Endothelial cell of umbilical vein (primary cell): ENCODE measurements at regions not wholly inside any gene's neighbourhood (a gene's known extent, or its start where the extent isn't known, plus 50 kb on each side); places are given as distances from the start of the nearest gene placed in this dataset.

Experiments used
- BruUV-seq: library from RNA; stranded (reverse); fragments of 400-500 nt; replicated peaks from 2 replicates; lab custom pipeline; 2021; lab: Mats Ljungman, UMichigan
- CTCF ChIA-PET: fragments of 300-600, 350-600 bp; sonication (Branson Sonifier 250); formaldehyde crosslinking; loops from one replicate; lab custom pipeline; 2021; ENCODE audit warnings: antibody characterized with exemption, inconsistent platforms; lab: Charles Lee
- POLR2A ChIA-PET: fragments of 300-600, 350-600 bp; sonication (Branson Sonifier 250); formaldehyde crosslinking; loops from one replicate; lab custom pipeline; 2021; ENCODE audit warnings: antibody characterized with exemption, inconsistent platforms; lab: Charles Lee
- DNase-seq: peaks from one replicate; pipeline ENCODE4 v3.0.0-alpha.2; 2011; ENCODE audit warnings: low read depth, low spot score
- FAIRE-seq: peaks from 2 replicates; lab custom pipeline; 2011; peaks lifted over from hg19 to GRCh38; lab: Jason Lieb, UNC
- H2AFZ ChIP-seq: 2 replicates; pipeline ENCODE4 v1.6.0; 2012; ENCODE audit warnings: low read depth, low read length, control low read depth, inconsistent platforms
- H3K27ac ChIP-seq: 2 replicates; pipeline ENCODE4 v1.5.1; 2011; ENCODE audit warnings: low read depth, mild to moderate bottlenecking, control low read depth, low read length, moderate library complexity; ENCODE audit not compliant: insufficient read depth
- H3K27me3 ChIP-seq, 2 experiments: 2 replicates each; pipeline versions ENCODE4 v1.6.0 to v1.6.1; 2011; ENCODE audit warnings: low read length in 2 of 2, mixed read lengths in 1 of 2; ENCODE audit not compliant: control insufficient read depth in 2 of 2, insufficient read depth in 2 of 2
- H3K36me3 ChIP-seq, 2 experiments: 2 replicates in 1 of 2; 3 replicates in 1 of 2; pipeline ENCODE4 v1.5.1; 2011; ENCODE audit warnings: low read length in 2 of 2, mild to moderate bottlenecking in 1 of 2, moderate library complexity in 1 of 2; ENCODE audit not compliant: control insufficient read depth in 2 of 2, insufficient read depth in 2 of 2; ENCODE audit errors: extremely low read depth in 1 of 2
- H3K4me1 ChIP-seq: 3 replicates; pipeline ENCODE4 v1.5.1; 2011; ENCODE audit warnings: mild to moderate bottlenecking, low read length; ENCODE audit not compliant: control insufficient read depth, insufficient read depth; ENCODE audit errors: extremely low read depth
- H3K4me2 ChIP-seq: 2 replicates; pipeline ENCODE4 v1.6.1; 2011; ENCODE audit warnings: low read length, control low read depth, mixed read lengths; ENCODE audit not compliant: insufficient read depth
- H3K4me3 ChIP-seq, 3 experiments: fragments of 200-600 bp in 1 of 3; sonication (generic), shearing (Covaris generic) in 1 of 3; replicated peaks in 1 of 3; 2 replicates each; pipeline ENCODE4 v1.5.1; 2011 to 2016; ENCODE audit warnings: control low read depth in 3 of 3, low read length in 3 of 3, mild to moderate bottlenecking in 2 of 3, inconsistent platforms in 1 of 3, low read depth in 1 of 3, moderate library complexity in 1 of 3; ENCODE audit not compliant: insufficient read depth in 1 of 3
- H3K79me2 ChIP-seq: 2 replicates; pipeline ENCODE4 v1.6.0; 2012; ENCODE audit warnings: low read length, inconsistent platforms; ENCODE audit not compliant: control insufficient read depth, insufficient read depth
- H3K9ac ChIP-seq: replicated peaks from 2 replicates; pipeline ENCODE3; 2011; ENCODE audit warnings: low read length, control low read depth; ENCODE audit not compliant: insufficient read depth; ENCODE audit errors: extremely low read depth
- H3K9me1 ChIP-seq: replicated peaks from 3 replicates; pipeline ENCODE4 v1.6.0; 2011; ENCODE audit warnings: mild to moderate bottlenecking, low read length; ENCODE audit not compliant: control insufficient read depth, insufficient read depth; ENCODE audit errors: extremely low read depth
- H3K9me3 ChIP-seq: replicated peaks from 2 replicates; pipeline ENCODE4 v1.5.1; 2012; ENCODE audit warnings: low read length, inconsistent platforms; ENCODE audit not compliant: control insufficient read depth, insufficient read depth
- H4K20me1 ChIP-seq: replicated peaks from 2 replicates; pipeline ENCODE3; 2011; ENCODE audit warnings: mild to moderate bottlenecking, low read length; ENCODE audit not compliant: control insufficient read depth, insufficient read depth; ENCODE audit errors: extremely low read depth
- EZH2 ChIP-seq: IDR thresholded peaks from 2 replicates; pipeline ENCODE4 v1.6.1; 2012; ENCODE audit warnings: borderline replicate concordance, low read depth, mild to moderate bottlenecking, moderate library complexity, low read length, inconsistent platforms; ENCODE audit not compliant: severe bottlenecking
- GATA2 ChIP-seq: IDR thresholded peaks from 2 replicates; pipeline ENCODE4 v1.7.0; 2011; ENCODE audit warnings: low read depth, mild to moderate bottlenecking, moderate library complexity, mixed read lengths, low read length; ENCODE audit not compliant: insufficient read length, insufficient read depth
- JUN ChIP-seq: IDR thresholded peaks from 2 replicates; pipeline ENCODE4 v1.6.1; 2011; ENCODE audit warnings: borderline replicate concordance, low read depth; ENCODE audit not compliant: insufficient read length, insufficient read depth
- POLR2A ChIP-seq: IDR thresholded peaks from 2 replicates; pipeline ENCODE4 v1.6.1; 2012; ENCODE audit warnings: low read depth, mild to moderate bottlenecking, control low read depth, low read length
- dilution Hi-C: fragments of 300-500 bp; cut with MboI; formaldehyde crosslinking; loops from one replicate; pipeline ENCODE4 v1.15.0; 2019; ENCODE audit warnings: low sequenced_read_pairs; ENCODE audit not compliant: extremely low pct_ligation_motif_present
- intact Hi-C: fragments of 100-400 bp; cut with micrococcal nuclease; formaldehyde crosslinking; loops from one replicate; pipeline ENCODE4 v1.10.0; 2022
- TF ChIP-seq, protein P1 (sequence below), 2 donors: IDR thresholded peaks; 1 replicate in 1 of 2; 2 replicates in 1 of 2; pipeline ENCODE4 v1.5.1; 2011; ENCODE audit warnings: low read length in 2 of 2, mild to moderate bottlenecking in 2 of 2, moderate library complexity in 2 of 2, control low read depth in 1 of 2, inconsistent platforms in 1 of 2, low read depth in 1 of 2; ENCODE audit not compliant: insufficient read depth in 1 of 2; ENCODE audit errors: extremely low read depth in 1 of 2

DNA sequence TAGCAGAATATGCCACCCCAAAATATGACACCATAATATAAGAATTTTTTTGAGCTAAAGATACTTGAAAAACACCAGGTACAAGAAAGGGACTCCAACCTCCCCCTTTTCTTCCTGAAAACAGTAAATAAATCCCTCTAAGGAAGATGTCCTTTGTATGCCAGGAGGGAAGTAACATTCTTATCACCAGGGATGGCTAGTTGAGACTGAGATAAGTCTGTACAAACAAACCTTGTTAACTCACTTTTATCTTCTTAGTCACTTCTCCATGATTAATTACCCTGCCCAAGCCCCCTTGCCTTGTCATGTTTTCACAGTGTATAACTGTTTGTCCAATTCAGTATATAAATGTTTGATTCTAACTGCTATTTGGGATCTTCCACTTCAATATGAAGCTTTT is 888.0 kb downstream of the PCDH18 start:
- H3K9ac ChIP-seq: no peak overlapping the region
- no peaks in the 10 kb centered on the region for H3K79me2 ChIP-seq
- no peaks in the 10 kb centered on the region for H4K20me1 ChIP-seq
- H3K4me3 ChIP-seq: no peak overlapping the region
- BruUV-seq: no TSS peak
- TF ChIP-seq JUN: no peak
- peak; percentile 69 for TF ChIP-seq GATA2
- no peak for TF ChIP-seq EZH2
- no peaks in the 10 kb centered on the region for H3K9me1 ChIP-seq
- peak; percentile 60 for FAIRE-seq
- H3K4me1 ChIP-seq: peaks cover 13% of the 10 kb centered on the region
- H3K27ac ChIP-seq: peak overlapping the region; percentile 17
- intact Hi-C loops: no loop called here
- ChIA-PET CTCF (interaction anchor here (1.3 to 1.6 kb wide), 3 partner anchors 10 to 19 kb away, joined by 3 to 4 read pairs (median 3); no protein-coding TSS in a partner anchor), POLR2A (no interaction called here)
- H3K27me3 ChIP-seq: no peaks in the 10 kb centered on the region
- dilution Hi-C loops: no loop called here
- H3K4me2 ChIP-seq: no peak overlapping the region
- no peaks in the 10 kb centered on the region for H3K36me3 ChIP-seq
- H3K9me3 ChIP-seq: no peaks in the 10 kb centered on the region
- peak; percentile 45 for DNase-seq
- peak overlapping the region; percentile 13 for H2AFZ ChIP-seq

DNA sequence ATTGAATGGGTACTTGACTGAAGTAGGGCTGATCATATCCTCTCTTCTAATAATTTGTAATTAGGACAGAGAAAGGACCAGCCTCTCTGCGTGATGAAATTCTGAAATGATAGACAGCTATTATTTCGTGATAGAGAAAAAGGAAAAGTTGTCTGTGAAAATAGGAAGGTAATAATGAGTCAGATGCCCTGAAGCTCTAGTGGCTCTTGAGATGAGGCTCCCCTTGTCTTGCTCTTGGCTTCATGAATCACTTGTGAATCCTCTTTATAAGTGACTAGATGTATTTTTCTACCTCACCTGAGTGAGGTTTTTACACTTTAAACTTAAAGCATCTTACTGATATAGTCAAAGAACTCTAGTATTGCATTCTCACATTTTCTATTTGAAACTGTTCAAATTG is 888.9 kb downstream of the PCDH18 start:
- Histone ChIP-seq H3K4me1 (peaks cover 13% of the 10 kb centered on the region), H3K79me2 (no peaks in the 10 kb centered on the region), H3K9ac (no peak overlapping the region), H3K9me3 (no peaks in the 10 kb centered on the region), H4K20me1 (no peaks in the 10 kb centered on the region), H3K36me3 (no peaks in the 10 kb centered on the region), H3K27me3 (no peaks in the 10 kb centered on the region), H2AFZ (no peak overlapping the region), H3K4me2 (no peak overlapping the region), H3K4me3 (no peak overlapping the region), H3K27ac (no peak overlapping the region), H3K9me1 (no peaks in the 10 kb centered on the region)
- intact Hi-C loops (no loop called here), dilution Hi-C loops (no loop called here)
- no peak for DNase-seq
- CTCF ChIA-PET: no interaction called here
- BruUV-seq: no TSS peak
- FAIRE-seq: no peak
- TF ChIP-seq, protein P1, sequence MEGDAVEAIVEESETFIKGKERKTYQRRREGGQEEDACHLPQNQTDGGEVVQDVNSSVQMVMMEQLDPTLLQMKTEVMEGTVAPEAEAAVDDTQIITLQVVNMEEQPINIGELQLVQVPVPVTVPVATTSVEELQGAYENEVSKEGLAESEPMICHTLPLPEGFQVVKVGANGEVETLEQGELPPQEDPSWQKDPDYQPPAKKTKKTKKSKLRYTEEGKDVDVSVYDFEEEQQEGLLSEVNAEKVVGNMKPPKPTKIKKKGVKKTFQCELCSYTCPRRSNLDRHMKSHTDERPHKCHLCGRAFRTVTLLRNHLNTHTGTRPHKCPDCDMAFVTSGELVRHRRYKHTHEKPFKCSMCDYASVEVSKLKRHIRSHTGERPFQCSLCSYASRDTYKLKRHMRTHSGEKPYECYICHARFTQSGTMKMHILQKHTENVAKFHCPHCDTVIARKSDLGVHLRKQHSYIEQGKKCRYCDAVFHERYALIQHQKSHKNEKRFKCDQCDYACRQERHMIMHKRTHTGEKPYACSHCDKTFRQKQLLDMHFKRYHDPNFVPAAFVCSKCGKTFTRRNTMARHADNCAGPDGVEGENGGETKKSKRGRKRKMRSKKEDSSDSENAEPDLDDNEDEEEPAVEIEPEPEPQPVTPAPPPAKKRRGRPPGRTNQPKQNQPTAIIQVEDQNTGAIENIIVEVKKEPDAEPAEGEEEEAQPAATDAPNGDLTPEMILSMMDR (IDR thresholded peaks at IDR 0.05; ENCODE audit: extremely low read depth in 1 of 2, insufficient read depth in 1 of 2, low read depth in 1 of 2, low read length in 2 of 2): no peak
- no peak for TF ChIP-seq POLR2A
- POLR2A ChIA-PET: no interaction called here
